ENCODE measurements at regions not wholly inside any gene's neighbourhood (a gene's known extent, or its start where the extent isn't known, plus 50 kb on each side); places are given as distances from the start of the nearest gene placed in this dataset.

- in situ Hi-C loops (cut with MboI; ENCODE audit: low pct_unique_long_range_greater_than_20kb, low sequenced_read_pairs), result no loop called here
- DNase-seq, result no peak
These were observed 444.4 kb upstream of the ATP2B1 start for GRCh38 chr12:90152897-90153624.

GRCh38 chr12:90151491-90152015 is 442.9 kb upstream of the ATP2B1 start:
- in situ Hi-C loops (cut with MboI; ENCODE audit: low pct_unique_long_range_greater_than_20kb, low sequenced_read_pairs), result no loop called here
- no peak for DNase-seq

DNA sequence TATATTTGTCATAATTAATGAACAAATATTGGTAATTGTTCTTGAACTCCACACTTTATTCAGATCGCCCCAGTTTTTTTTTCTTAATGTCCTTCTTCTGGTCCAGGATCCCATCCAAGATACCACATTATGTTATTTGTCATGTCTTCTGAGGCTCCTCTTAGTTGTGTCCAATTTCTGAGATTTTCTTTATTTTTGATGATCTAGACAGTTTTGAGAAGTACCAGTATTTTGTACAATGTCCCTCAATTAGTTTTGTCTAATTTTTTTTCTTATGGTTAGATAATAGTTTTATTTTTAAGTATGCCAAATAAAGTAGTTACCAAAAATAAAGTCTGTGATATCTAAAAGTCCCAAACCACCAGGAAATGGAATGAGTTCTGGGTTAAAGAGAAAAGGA is 440.8 kb upstream of the ATP2B1 start:
- no peak for DNase-seq
- in situ Hi-C loops (cut with MboI; ENCODE audit: low pct_unique_long_range_greater_than_20kb, low sequenced_read_pairs), result no loop called here

- DNase-seq, result peak; percentile 24
- in situ Hi-C loops (cut with MboI; ENCODE audit: low pct_unique_long_range_greater_than_20kb, low sequenced_read_pairs), result no loop called here
These were observed 420.9 kb upstream of the ATP2B1 start for GRCh38 chr12:90129366-90130030.

DNA sequence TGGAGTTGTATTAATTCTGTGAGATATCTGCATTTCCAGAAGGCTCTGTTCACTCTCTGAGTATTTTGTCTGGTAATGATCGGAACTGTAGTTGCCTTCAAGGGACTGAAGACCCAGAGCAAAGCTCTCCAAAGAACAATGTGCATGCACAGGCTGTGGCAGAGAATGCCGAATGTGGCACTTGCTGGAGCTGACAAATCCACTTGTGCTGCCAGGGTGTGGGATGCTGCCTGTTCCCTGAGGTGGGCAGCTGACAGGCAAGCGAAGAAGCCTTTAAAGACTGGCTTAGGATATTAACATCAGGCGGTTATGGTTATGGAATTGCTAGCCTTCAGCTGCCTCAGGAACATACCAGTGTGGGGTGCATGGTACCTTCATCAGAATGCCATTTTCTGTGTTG is 419.9 kb upstream of the ATP2B1 start:
- DNase-seq, result no peak
- in situ Hi-C loops (cut with MboI; ENCODE audit: low pct_unique_long_range_greater_than_20kb, low sequenced_read_pairs), result no loop called here

DNA sequence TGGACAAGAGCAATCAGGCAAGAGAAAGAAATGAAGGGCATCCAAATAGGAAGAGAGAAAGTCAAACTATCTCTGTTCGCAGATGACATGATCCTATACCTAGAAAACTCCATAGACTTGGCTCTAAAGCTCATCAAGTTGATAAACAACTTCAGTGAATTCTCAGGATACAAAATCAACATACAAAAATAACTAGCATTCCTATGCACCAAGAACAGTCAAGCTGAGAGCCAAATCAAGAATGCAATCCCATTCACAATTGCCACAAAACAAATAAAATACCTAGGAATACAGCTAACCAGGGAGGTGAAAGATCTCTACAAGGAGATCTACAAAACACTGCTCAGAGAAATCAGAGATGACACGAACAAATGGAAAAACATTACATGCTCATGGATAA is 417.5 kb upstream of the ATP2B1 start:
- no peak for DNase-seq
- in situ Hi-C loops (cut with MboI; ENCODE audit: low pct_unique_long_range_greater_than_20kb, low sequenced_read_pairs), result no loop called here

DNA sequence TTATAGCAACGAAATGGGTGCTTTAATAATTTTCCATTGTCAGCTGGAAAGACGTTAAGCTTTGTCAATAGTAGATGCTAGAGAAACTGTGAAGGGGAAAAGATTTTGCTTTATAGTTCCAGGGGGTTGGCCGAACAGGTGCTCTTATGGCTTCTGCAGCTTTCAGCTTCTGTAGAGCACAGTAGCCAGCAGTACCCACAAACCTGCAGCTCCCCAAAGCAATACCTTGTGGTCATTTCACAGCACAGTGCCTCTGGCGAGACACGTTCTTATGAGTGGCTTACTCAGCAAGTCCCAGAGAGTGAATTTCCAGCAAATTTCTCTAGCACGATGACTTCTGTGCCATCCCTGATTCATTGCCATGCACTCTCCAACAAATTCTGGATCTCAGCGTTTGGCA is 416.3 kb upstream of the ATP2B1 start:
- in situ Hi-C loops (cut with MboI; ENCODE audit: low pct_unique_long_range_greater_than_20kb, low sequenced_read_pairs), result no loop called here
- DNase-seq, result no peak

DNA sequence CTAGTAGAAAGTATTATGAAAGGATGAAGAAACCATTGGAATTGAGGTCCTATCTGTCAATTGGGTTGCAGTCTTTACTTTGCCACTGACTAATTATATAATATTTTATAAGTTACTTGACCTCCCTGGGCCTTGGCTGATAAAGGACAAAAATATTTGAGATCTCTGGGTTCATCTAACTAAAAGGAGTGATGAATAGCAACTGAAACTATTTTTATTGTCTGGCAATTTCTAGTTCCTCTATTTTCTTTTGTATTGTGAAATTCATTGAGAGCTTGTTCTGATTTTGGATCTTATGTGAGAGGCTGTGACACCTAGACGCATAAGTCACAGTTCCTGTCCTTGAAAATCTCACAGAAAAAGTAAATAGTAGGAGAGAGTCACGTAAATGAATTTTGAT is 415.7 kb upstream of the ATP2B1 start:
- in situ Hi-C loops (cut with MboI; ENCODE audit: low pct_unique_long_range_greater_than_20kb, low sequenced_read_pairs), result no loop called here

DNA sequence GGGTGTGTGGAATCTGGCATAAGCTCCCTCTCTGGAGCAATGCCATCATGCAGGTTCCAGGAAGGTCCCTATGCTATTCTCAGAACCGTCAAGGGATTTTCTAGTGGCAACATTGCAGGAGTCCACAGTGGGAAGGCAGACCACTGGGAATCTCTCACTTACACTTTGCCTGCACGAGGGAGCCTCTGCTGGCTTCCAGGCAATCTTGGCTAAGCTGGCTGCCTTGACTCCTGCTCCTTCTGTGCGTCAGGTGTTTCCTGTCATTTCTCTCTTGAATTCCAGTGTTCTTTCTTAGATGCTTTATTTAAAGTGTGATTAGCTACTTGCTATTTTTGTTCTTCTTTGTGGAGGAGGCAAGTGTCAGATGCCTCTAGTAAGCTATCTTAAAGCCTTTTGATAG is 414.0 kb upstream of the ATP2B1 start:
- no peak for DNase-seq
- in situ Hi-C loops (cut with MboI; ENCODE audit: low pct_unique_long_range_greater_than_20kb, low sequenced_read_pairs), result no loop called here

More for the DNA sequence above, 415.7 kb upstream of the ATP2B1 start:
- DNase-seq, result no peak

DNA sequence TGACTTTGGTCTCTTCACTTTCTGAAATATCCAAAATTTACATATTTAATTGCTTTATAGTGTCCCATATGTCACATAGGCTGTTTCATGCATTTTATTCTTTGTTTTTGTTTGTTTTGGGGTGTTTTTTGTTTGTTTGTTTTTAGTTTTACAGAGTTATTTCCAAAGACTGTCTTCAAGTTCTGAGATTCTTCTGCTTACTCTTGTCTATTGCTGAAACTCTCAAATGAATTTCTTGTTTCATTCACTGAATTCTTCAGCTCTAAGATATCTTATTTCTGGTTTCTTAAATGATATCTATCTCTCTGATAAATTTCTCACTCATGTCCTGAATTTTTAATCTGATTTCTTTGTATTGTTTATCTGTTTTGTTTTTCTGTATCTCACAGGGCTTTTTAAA is 412.0 kb upstream of the ATP2B1 start:
- no peak for DNase-seq
- in situ Hi-C loops (cut with MboI; ENCODE audit: low pct_unique_long_range_greater_than_20kb, low sequenced_read_pairs), result no loop called here

GRCh38 chr12:90112666-90113065 is 404.0 kb upstream of the ATP2B1 start:
- in situ Hi-C loops (cut with MboI; ENCODE audit: low pct_unique_long_range_greater_than_20kb, low sequenced_read_pairs), result no loop called here
- DNase-seq, result no peak

DNA sequence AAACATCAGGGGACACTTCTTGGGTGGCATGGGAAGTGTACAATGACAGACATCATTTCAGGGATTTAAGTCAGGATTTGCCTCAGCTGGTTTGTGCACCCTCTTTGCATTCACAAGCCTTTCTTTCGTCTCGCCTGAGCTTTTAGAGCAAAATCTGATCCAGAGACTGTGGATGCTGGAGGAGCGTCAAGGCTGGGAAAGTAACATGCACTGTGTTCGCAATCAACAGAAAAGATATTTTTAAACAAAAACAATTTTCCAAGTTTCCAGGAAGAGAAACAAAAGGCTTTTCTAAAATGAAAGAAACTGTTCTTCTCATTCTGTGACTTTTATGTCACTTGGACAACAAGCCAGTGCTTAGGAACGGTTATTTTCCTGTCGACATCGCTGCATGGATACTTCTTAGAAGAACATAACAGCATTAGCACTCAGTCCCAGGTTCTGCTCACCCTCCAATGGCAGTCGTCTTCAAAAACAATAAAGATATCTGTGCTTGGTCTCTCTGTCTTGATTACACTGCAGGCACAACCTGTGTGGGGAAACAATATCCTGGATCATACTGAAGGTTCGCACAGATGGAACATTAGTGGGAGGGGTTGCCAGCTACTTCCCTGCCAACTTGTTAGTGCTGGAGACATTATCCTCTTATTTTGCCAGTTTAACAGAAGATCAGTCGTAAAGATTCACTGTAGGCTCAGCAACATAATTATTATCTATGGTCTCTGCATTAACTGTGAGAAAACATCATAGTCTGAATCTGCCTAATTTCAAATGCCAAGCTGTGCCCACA is 403.3 kb upstream of the ATP2B1 start:
- DNase-seq, result no peak
- in situ Hi-C loops (cut with MboI; ENCODE audit: low pct_unique_long_range_greater_than_20kb, low sequenced_read_pairs), result no loop called here

- in situ Hi-C loops (cut with MboI; ENCODE audit: low pct_unique_long_range_greater_than_20kb, low sequenced_read_pairs), result no loop called here
- DNase-seq, result no peak
These were observed 397.9 kb upstream of the ATP2B1 start for GRCh38 chr12:90106568-90106967.

- in situ Hi-C loops (cut with MboI; ENCODE audit: low pct_unique_long_range_greater_than_20kb, low sequenced_read_pairs), result no loop called here
- peak; percentile 67 for DNase-seq
These were observed 394.5 kb upstream of the ATP2B1 start for GRCh38 chr12:90102957-90103652.

DNA sequence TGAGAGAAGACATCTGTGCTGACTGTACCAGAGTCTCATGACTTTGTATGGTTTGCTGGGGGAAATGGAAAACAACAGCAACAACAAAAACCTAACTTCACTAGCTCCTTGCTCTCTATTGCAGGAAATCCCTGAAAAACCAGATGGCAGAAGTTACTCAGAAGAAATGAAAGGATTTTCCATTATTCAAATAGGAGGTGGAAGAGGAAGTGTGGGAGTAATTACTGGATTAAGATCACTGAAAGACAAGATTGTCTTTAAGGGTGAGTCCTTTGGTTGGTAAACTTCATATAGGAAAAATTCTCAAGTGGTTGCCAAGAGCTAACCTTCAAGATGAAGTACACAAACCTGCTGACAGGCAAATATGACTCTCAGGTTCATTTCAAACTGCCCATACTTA is 391.9 kb upstream of the ATP2B1 start:
- in situ Hi-C loops (cut with MboI; ENCODE audit: low pct_unique_long_range_greater_than_20kb, low sequenced_read_pairs), result no loop called here
- no peak for DNase-seq

- DNase-seq, result no peak
- in situ Hi-C loops (cut with MboI; ENCODE audit: low pct_unique_long_range_greater_than_20kb, low sequenced_read_pairs), result no loop called here
These were observed 390.6 kb upstream of the ATP2B1 start for GRCh38 chr12:90099288-90099687.

- in situ Hi-C loops (cut with MboI; ENCODE audit: low pct_unique_long_range_greater_than_20kb, low sequenced_read_pairs), result no loop called here
- DNase-seq, result peak; percentile 42
These were observed 389.6 kb upstream of the ATP2B1 start for GRCh38 chr12:90098132-90098779.

GRCh38 chr12:90091809-90092208 is 383.2 kb upstream of the ATP2B1 start:
- in situ Hi-C loops (cut with MboI; ENCODE audit: low pct_unique_long_range_greater_than_20kb, low sequenced_read_pairs), result no loop called here
- DNase-seq, result peak; percentile 7

All from KBM-7 (cell line).